B cell (primary cell): ENCODE measurements at regions not wholly inside any gene's neighbourhood (a gene's known extent, or its start where the extent isn't known, plus 50 kb on each side); places are given as distances from the start of the nearest gene placed in this dataset.

Experiments
- ATAC-seq: fragments of 200-7000 bp; cut with Tn5 transposase; one replicate; pipeline ENCODE4 v1.10.0; 2021; ENCODE audit warnings: low read depth, mild to moderate bottlenecking, moderate number of reproducible peaks, moderate library complexity
- CTCF ChIA-PET: fragments of 350-600 bp; sonication (Branson Sonifier 250); formaldehyde crosslinking; loops from one replicate; lab custom pipeline; 2021; ENCODE audit warnings: antibody characterized with exemption, inconsistent platforms; lab: Charles Lee
- POLR2A ChIA-PET: fragments of 350-600 bp; sonication (Branson Sonifier 250); formaldehyde crosslinking; loops from one replicate; lab custom pipeline; 2021; ENCODE audit warnings: antibody characterized with exemption; lab: Charles Lee
- DNase-seq: peaks from one replicate; pipeline ENCODE4 v3.0.0; 2013
- H2AFZ ChIP-seq: 2 replicates; pipeline ENCODE4 v1.6.1; 2012; ENCODE audit warnings: mild to moderate bottlenecking, low read depth, low read length; ENCODE audit not compliant: insufficient read depth, poor library complexity, severe bottlenecking
- H3K27ac ChIP-seq, 2 donors: 1 replicate in 1 of 2; 2 replicates in 1 of 2; pipeline ENCODE4 v1.5.1; 2012 to 2013; ENCODE audit warnings: low read length in 2 of 2, mild to moderate bottlenecking in 2 of 2, moderate library complexity in 1 of 2
- H3K27me3 ChIP-seq, 4 experiments: fragments of 200-600 bp in 1 of 4; sonication (generic) in 1 of 4; replicated peaks in 1 of 4; 1 replicate in 2 of 4; 2 replicates in 2 of 4; pipeline versions ENCODE4 v1.6.1 to v1.7.0; 2013 to 2016; ENCODE audit warnings: low read length in 3 of 4, mild to moderate bottlenecking in 2 of 4, mixed read lengths in 1 of 4, moderate library complexity in 1 of 4; ENCODE audit not compliant: insufficient read depth in 4 of 4, control insufficient read depth in 3 of 4; ENCODE audit errors: control extremely low read depth in 1 of 4
- H3K36me3 ChIP-seq, 2 experiments: replicated peaks in 1 of 2; 1 replicate in 1 of 2; 2 replicates in 1 of 2; pipeline versions ENCODE4 v1.6.1 to v1.7.1; 2013; ENCODE audit warnings: low read length in 1 of 2; ENCODE audit not compliant: insufficient read depth in 2 of 2, control insufficient read depth in 1 of 2; ENCODE audit errors: control extremely low read depth in 1 of 2, extremely low read depth in 1 of 2
- H3K4me1 ChIP-seq, 2 donors: fragments of 200-600 bp in 1 of 2; sonication (generic) in 1 of 2; 1 replicate in 1 of 2; 2 replicates in 1 of 2; pipeline versions ENCODE4 v1.5.1 to v1.6.1; 2013 to 2017; ENCODE audit warnings: low read length in 2 of 2; ENCODE audit not compliant: control insufficient read depth in 2 of 2, insufficient read depth in 2 of 2
- H3K4me2 ChIP-seq: replicated peaks from 2 replicates; pipeline ENCODE3; 2012; ENCODE audit warnings: mild to moderate bottlenecking, low read depth, low read length; ENCODE audit not compliant: poor library complexity, severe bottlenecking
- H3K4me3 ChIP-seq, 5 experiments: fragments of 200-600 bp in 1 of 5; sonication (generic) in 1 of 5; 1 replicate in 3 of 5; 2 replicates in 2 of 5; pipeline versions ENCODE4 v1.5.1 to v1.7.0; 2011 to 2016; ENCODE audit warnings: low read length in 4 of 5, mild to moderate bottlenecking in 4 of 5, low read depth in 2 of 5, control low read depth in 1 of 5, moderate library complexity in 1 of 5; ENCODE audit not compliant: insufficient read depth in 1 of 5; ENCODE audit errors: control extremely low read depth in 1 of 5, extremely low read depth in 1 of 5
- H3K79me2 ChIP-seq: fragments of 200-600 bp; sonication (generic); one replicate; pipeline ENCODE4 v1.6.0; 2016; ENCODE audit warnings: low read length; ENCODE audit not compliant: control insufficient read depth, insufficient read depth
- H3K9ac ChIP-seq: fragments of 200-600 bp; sonication (generic); 2 replicates; pipeline ENCODE4 v1.6.1; 2017; ENCODE audit warnings: mild to moderate bottlenecking, low read length, moderate library complexity
- H3K9me3 ChIP-seq, 3 donors: one replicate each; pipeline versions ENCODE4 v1.6.1 to v1.7.1; 2013; ENCODE audit warnings: low read length in 2 of 3; ENCODE audit not compliant: control insufficient read depth in 2 of 3, insufficient read depth in 1 of 3; ENCODE audit errors: control extremely low read depth in 1 of 3
- H4K20me1 ChIP-seq: 2 replicates; pipeline ENCODE4 v1.6.0; 2012; ENCODE audit warnings: mild to moderate bottlenecking, low read length; ENCODE audit not compliant: insufficient read depth, control insufficient read depth, poor library complexity, severe bottlenecking
- H3K27ac Mint-ChIP-seq: one replicate; pipeline ENCODE4 v1.8.0; 2021; ENCODE audit warnings: mixed read lengths
- H3K27me3 Mint-ChIP-seq: one replicate; pipeline ENCODE4 v1.8.0; 2021; ENCODE audit warnings: mixed read lengths
- H3K4me1 Mint-ChIP-seq: one replicate; pipeline ENCODE4 v1.8.0; 2021; ENCODE audit warnings: mixed read lengths
- H3K4me3 Mint-ChIP-seq: one replicate; pipeline ENCODE4 v1.8.0; 2021; ENCODE audit warnings: mixed read lengths
- H3K9me3 Mint-ChIP-seq: one replicate; pipeline ENCODE4 v1.8.0; 2022; ENCODE audit warnings: mixed read lengths; ENCODE audit not compliant: insufficient read depth
- EZH2 ChIP-seq: IDR thresholded peaks from 2 replicates; pipeline ENCODE4 v1.6.1; 2012; ENCODE audit warnings: borderline replicate concordance, low read depth, mild to moderate bottlenecking, moderate library complexity, low read length; ENCODE audit not compliant: insufficient read depth, poor library complexity, severe bottlenecking
- WGBS: methylation state at CpG from one replicate; pipeline ENCODE4 v1.1.5; 2013; ENCODE audit warnings: missing lambda C conversion rate; ENCODE audit not compliant: insufficient coverage; 5-methylcytosine and 5-hydroxymethylcytosine counted together
- intact Hi-C: fragments of 100-400 bp; cut with micrococcal nuclease; formaldehyde crosslinking; loops from one replicate; pipeline ENCODE4 v1.10.0; 2022
- TF ChIP-seq, protein P1 (sequence below): fragments of 200-600 bp; IDR thresholded peaks from one replicate; pipeline ENCODE4 v1.8.0; 2022; ENCODE audit warnings: antibody characterized with exemption, mild to moderate bottlenecking

DNA sequence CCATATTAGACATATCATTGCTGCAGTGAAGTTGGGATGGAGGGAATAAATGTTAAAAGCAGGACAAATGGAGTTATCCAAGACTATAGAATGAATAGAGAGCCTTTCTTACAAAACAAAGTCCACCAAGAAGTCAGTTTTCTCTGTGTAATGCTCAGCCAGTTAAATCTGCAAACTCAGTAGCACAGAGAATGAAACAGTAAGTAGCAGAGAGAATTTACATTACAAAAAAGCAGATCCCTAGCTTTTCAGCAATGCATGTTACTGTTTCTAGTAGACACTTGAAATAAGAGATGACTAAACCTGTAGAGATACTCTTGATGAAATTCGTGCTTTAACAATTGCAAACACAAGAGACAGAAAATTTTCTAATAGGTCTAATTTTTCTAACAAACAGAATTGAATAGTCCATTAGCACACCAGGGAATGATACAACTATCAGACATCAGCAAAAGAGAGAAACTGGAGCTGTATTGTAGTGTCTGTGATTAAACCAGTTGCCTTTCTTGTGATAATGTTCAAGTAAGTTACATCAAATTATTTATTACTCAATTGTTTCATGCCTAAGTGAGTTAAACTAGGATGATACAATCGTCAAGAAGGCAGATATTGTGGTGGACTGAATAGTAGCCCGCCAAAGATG is 322.2 kb upstream of the DDX18 start:
- no peaks in the 10 kb centered on the region for H4K20me1 ChIP-seq
- H3K27ac ChIP-seq = no peak overlapping the region
- H3K4me1 Mint-ChIP-seq = no peaks in the 10 kb centered on the region
- H3K4me3 Mint-ChIP-seq = no peak overlapping the region
- DNase-seq (no peak), ATAC-seq (no peak)
- TF ChIP-seq, protein P1, sequence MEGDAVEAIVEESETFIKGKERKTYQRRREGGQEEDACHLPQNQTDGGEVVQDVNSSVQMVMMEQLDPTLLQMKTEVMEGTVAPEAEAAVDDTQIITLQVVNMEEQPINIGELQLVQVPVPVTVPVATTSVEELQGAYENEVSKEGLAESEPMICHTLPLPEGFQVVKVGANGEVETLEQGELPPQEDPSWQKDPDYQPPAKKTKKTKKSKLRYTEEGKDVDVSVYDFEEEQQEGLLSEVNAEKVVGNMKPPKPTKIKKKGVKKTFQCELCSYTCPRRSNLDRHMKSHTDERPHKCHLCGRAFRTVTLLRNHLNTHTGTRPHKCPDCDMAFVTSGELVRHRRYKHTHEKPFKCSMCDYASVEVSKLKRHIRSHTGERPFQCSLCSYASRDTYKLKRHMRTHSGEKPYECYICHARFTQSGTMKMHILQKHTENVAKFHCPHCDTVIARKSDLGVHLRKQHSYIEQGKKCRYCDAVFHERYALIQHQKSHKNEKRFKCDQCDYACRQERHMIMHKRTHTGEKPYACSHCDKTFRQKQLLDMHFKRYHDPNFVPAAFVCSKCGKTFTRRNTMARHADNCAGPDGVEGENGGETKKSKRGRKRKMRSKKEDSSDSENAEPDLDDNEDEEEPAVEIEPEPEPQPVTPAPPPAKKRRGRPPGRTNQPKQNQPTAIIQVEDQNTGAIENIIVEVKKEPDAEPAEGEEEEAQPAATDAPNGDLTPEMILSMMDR = no peak
- TF ChIP-seq EZH2 = no peak
- H3K27me3 Mint-ChIP-seq = no peaks in the 10 kb centered on the region
- no CpG with 5 or more reads among the region's 3 CpGs for WGBS
- H3K4me2 ChIP-seq = no peak overlapping the region
- no peak overlapping the region for H2AFZ ChIP-seq
- H3K9ac ChIP-seq = no peak overlapping the region
- H3K4me3 ChIP-seq = no peak overlapping the region
- no peaks in the 10 kb centered on the region for H3K4me1 ChIP-seq
- H3K36me3 ChIP-seq = no peaks in the 10 kb centered on the region
- ChIA-PET CTCF (no interaction called here), POLR2A (no interaction called here)
- H3K9me3 ChIP-seq = no peaks in the 10 kb centered on the region
- H3K9me3 Mint-ChIP-seq = no peaks in the 10 kb centered on the region
- no peaks in the 10 kb centered on the region for H3K79me2 ChIP-seq
- H3K27me3 ChIP-seq = no peaks in the 10 kb centered on the region
- H3K27ac Mint-ChIP-seq = no peak overlapping the region
- intact Hi-C loops = no loop called here

DNA sequence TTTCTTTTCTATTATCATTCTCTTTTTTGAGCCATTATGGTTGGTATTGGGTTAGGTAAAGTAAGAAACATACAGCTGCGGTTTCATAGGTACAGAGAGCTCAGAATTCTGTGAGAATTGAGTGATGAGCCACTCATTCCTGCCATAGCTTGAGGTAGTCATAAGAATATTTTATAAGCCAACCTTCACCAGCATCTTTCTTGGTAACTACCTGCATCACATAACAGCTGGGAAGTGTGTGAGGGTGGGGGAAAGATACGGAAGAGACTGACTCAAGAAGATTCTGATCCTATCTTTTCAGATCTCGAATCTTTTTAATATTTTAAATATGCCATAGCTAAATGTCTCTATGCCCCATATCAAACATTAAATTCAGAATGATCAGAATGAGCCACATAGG is 313.8 kb upstream of the DDX18 start:
- no peaks in the 10 kb centered on the region for H3K4me1 Mint-ChIP-seq

More for the DNA sequence above, 313.8 kb upstream of the DDX18 start:
- H3K4me1 ChIP-seq = no peaks in the 10 kb centered on the region
- H2AFZ ChIP-seq = no peak overlapping the region
- H3K27me3 Mint-ChIP-seq = no peaks in the 10 kb centered on the region
- H3K9me3 ChIP-seq = peaks cover 0 to 4% (median 3%) of the 10 kb centered on the region in 3 donors
- no peak overlapping the region for H3K27ac ChIP-seq
- H3K27ac Mint-ChIP-seq = no peak overlapping the region
- H3K36me3 ChIP-seq = no peaks in the 10 kb centered on the region
- ChIA-PET CTCF (no interaction called here), POLR2A (no interaction called here)
- H3K9me3 Mint-ChIP-seq = no peaks in the 10 kb centered on the region
- no peaks in the 10 kb centered on the region for H3K79me2 ChIP-seq
- TF ChIP-seq, protein P1 = no peak
- no peak for TF ChIP-seq EZH2
- no peak overlapping the region for H3K9ac ChIP-seq
- no peak overlapping the region for H3K4me2 ChIP-seq
- intact Hi-C loops = no loop called here
- WGBS = no CpG with 5 or more reads among the region's 3 CpGs
- no peak for DNase-seq
- H3K27me3 ChIP-seq = no peaks in the 10 kb centered on the region
- H3K4me3 ChIP-seq = no peak overlapping the region
- H3K4me3 Mint-ChIP-seq = no peak overlapping the region
- H4K20me1 ChIP-seq = no peaks in the 10 kb centered on the region
- no peak for ATAC-seq
